ENCODE measurements at regions not wholly inside any gene's neighbourhood (a gene's known extent, or its start where the extent isn't known, plus 50 kb on each side); places are given as distances from the start of the nearest gene placed in this dataset.

DNA sequence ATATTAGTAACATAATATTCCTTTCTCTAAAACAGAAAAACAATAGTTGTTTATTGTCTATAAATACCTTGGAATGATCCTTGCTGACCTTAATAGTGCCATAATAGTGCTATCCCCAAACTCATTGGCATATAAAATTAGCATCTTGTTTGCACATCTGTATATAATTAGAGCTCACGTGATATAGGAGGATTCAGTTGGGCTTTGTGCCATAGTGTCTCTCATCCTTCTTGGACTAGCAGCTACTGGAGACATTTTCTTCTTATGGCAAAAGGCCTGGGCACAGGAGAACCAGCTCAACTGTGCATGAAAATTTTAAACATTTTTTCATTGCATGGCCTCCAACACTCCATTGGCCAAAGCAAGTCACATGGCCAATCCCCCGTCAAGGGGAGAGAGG is 342.5 kb downstream of the SPATA31D1 start:
- no TSS peak for BruUV-seq (replicated peaks)
- TF ChIP-seq EZH2 (IDR thresholded peaks at IDR 0.05; ENCODE audit: borderline replicate concordance, low read depth, low read length, poor library complexity, severe bottlenecking) (no peak), CTCF (conservative IDR thresholded peaks at IDR 0.05; ENCODE audit: low read depth, low read length) (no peak)
- Histone ChIP-seq H3K27ac (ENCODE audit: low read depth, low read length, poor library complexity, severe bottlenecking) (no peak overlapping the region), H3K36me3 (ENCODE audit: insufficient read depth, low read length, poor library complexity, severe bottlenecking) (no peaks in the 10 kb centered on the region), H3K9me3 (ENCODE audit: low read depth, low read length, poor library complexity, severe bottlenecking) (no peaks in the 10 kb centered on the region), H3K4me1 (ENCODE audit: insufficient read depth, low read length, poor library complexity, severe bottlenecking) (no peaks in the 10 kb centered on the region), H3K27me3 (replicated peaks; ENCODE audit: insufficient read depth, low read depth, low read length, poor library complexity) (no peaks in the 10 kb centered on the region), H3K4me3 (ENCODE audit: low read depth, low read length, poor library complexity, severe bottlenecking) (no peak overlapping the region)
- no peak for DNase-seq (ENCODE audit: low spot score)
- POLR2A ChIA-PET (ENCODE audit: low non-redundant PET), result no interaction called here
- CTCF ChIA-PET, result no interaction called here
- intact Hi-C loops (cut with micrococcal nuclease; ENCODE audit: unreplicated experiment), result no loop called here

GRCh38 chr9:82332018-82332773 is 343.6 kb downstream of the SPATA31D1 start:
- Histone ChIP-seq H3K4me1 (ENCODE audit: insufficient read depth, low read length, poor library complexity, severe bottlenecking) (no peaks in the 10 kb centered on the region), H3K27ac (ENCODE audit: low read depth, low read length, poor library complexity, severe bottlenecking) (no peak overlapping the region), H3K9me3 (ENCODE audit: low read depth, low read length, poor library complexity, severe bottlenecking) (no peaks in the 10 kb centered on the region), H3K4me3 (ENCODE audit: low read depth, low read length, poor library complexity, severe bottlenecking) (no peak overlapping the region), H3K27me3 (replicated peaks; ENCODE audit: insufficient read depth, low read depth, low read length, poor library complexity) (no peaks in the 10 kb centered on the region), H3K36me3 (ENCODE audit: insufficient read depth, low read length, poor library complexity, severe bottlenecking) (no peaks in the 10 kb centered on the region)
- TF ChIP-seq CTCF (conservative IDR thresholded peaks at IDR 0.05; ENCODE audit: low read depth, low read length), result no peak
- POLR2A ChIA-PET (ENCODE audit: low non-redundant PET), result no interaction called here
- BruUV-seq (replicated peaks), result no TSS peak
- no peak for DNase-seq (ENCODE audit: low spot score)
- CTCF ChIA-PET, result no interaction called here
- intact Hi-C loops (cut with micrococcal nuclease; ENCODE audit: unreplicated experiment), result no loop called here

GRCh38 chr9:82332774-82333152 is 344.2 kb downstream of the SPATA31D1 start:
- no peak overlapping the region for H3K27ac ChIP-seq (ENCODE audit: low read depth, low read length, poor library complexity, severe bottlenecking)
- DNase-seq (ENCODE audit: low spot score), result no peak
- CTCF ChIA-PET, result no interaction called here
- TF ChIP-seq EZH2 (IDR thresholded peaks at IDR 0.05; ENCODE audit: borderline replicate concordance, low read depth, low read length, poor library complexity, severe bottlenecking) (no peak), CTCF (conservative IDR thresholded peaks at IDR 0.05; ENCODE audit: low read depth, low read length) (no peak)
- H3K9me3 ChIP-seq (ENCODE audit: low read depth, low read length, poor library complexity, severe bottlenecking), result no peaks in the 10 kb centered on the region
- no peak overlapping the region for H3K4me3 ChIP-seq (ENCODE audit: low read depth, low read length, poor library complexity, severe bottlenecking)
- H3K4me1 ChIP-seq (ENCODE audit: insufficient read depth, low read length, poor library complexity, severe bottlenecking), result no peaks in the 10 kb centered on the region
- H3K27me3 ChIP-seq (replicated peaks; ENCODE audit: insufficient read depth, low read depth, low read length, poor library complexity), result no peaks in the 10 kb centered on the region
- H3K36me3 ChIP-seq (ENCODE audit: insufficient read depth, low read length, poor library complexity, severe bottlenecking), result no peaks in the 10 kb centered on the region
- POLR2A ChIA-PET (ENCODE audit: low non-redundant PET), result no interaction called here
- intact Hi-C loops (cut with micrococcal nuclease; ENCODE audit: unreplicated experiment), result no loop called here
- BruUV-seq (replicated peaks), result no TSS peak

All from A673 (cell line).